DOHH2 (cell line): ENCODE measurements at regions not wholly inside any gene's neighbourhood (a gene's known extent, or its start where the extent isn't known, plus 50 kb on each side); places are given as distances from the start of the nearest gene placed in this dataset.

Experiments
- EZH2phosphoT487 ChIP-seq: fragments of 200-600 bp; sonication (generic); IDR thresholded peaks from 2 replicates; pipeline ENCODE4 v1.6.1; 2017; ENCODE audit warnings: borderline replicate concordance, mild to moderate bottlenecking, antibody characterized with exemption, low read length, moderate library complexity, mixed read lengths
- TF ChIP-seq, protein P1 (sequence below): fragments of 200-600 bp; sonication (generic); IDR thresholded peaks from one replicate; pipeline ENCODE4 v1.5.1; 2014; ENCODE audit warnings: antibody characterized with exemption, mild to moderate bottlenecking, low read depth, low read length; ENCODE audit not compliant: poor library complexity, severe bottlenecking

- TF ChIP-seq, protein P1, sequence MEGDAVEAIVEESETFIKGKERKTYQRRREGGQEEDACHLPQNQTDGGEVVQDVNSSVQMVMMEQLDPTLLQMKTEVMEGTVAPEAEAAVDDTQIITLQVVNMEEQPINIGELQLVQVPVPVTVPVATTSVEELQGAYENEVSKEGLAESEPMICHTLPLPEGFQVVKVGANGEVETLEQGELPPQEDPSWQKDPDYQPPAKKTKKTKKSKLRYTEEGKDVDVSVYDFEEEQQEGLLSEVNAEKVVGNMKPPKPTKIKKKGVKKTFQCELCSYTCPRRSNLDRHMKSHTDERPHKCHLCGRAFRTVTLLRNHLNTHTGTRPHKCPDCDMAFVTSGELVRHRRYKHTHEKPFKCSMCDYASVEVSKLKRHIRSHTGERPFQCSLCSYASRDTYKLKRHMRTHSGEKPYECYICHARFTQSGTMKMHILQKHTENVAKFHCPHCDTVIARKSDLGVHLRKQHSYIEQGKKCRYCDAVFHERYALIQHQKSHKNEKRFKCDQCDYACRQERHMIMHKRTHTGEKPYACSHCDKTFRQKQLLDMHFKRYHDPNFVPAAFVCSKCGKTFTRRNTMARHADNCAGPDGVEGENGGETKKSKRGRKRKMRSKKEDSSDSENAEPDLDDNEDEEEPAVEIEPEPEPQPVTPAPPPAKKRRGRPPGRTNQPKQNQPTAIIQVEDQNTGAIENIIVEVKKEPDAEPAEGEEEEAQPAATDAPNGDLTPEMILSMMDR: no peak
- TF ChIP-seq EZH2phosphoT487: no peak
These were observed 425.2 kb downstream of the HACE1 start for GRCh38 chr6:104434519-104434918.
